C4-2B (cell line): ENCODE measurements at regions not wholly inside any gene's neighbourhood (a gene's known extent, or its start where the extent isn't known, plus 50 kb on each side); places are given as distances from the start of the nearest gene placed in this dataset.

Experiments used
- ZFX ChIP-seq: fragments of 450-650 bp; IDR thresholded peaks from 2 replicates; pipeline ENCODE4 v1.6.1; 2017
- TF ChIP-seq, protein P1 (sequence below): fragments of 450-650 bp; conservative IDR thresholded peaks from 2 replicates; pipeline ENCODE4 v1.5.1; 2017; ENCODE audit warnings: mild to moderate bottlenecking

DNA sequence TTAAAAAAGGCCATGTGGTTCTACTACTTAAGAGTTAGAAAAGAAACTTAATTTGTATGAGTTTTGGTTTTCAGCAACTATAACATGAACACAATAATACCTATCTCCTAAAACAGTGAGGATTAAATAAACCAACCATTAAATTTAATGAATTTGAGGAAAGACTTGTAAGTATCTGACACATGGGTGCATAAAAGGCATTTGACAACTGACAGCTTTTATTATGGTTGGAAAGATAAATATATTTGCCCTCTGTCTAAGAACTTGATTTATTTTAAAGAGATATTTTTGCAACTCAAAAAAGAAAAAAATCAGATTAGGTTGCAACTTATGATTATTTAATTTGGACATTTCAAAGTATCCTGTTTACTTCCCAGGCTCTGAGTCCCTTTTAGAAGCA is 217.9 kb upstream of the EEA1 start:
- TF ChIP-seq, protein P1, sequence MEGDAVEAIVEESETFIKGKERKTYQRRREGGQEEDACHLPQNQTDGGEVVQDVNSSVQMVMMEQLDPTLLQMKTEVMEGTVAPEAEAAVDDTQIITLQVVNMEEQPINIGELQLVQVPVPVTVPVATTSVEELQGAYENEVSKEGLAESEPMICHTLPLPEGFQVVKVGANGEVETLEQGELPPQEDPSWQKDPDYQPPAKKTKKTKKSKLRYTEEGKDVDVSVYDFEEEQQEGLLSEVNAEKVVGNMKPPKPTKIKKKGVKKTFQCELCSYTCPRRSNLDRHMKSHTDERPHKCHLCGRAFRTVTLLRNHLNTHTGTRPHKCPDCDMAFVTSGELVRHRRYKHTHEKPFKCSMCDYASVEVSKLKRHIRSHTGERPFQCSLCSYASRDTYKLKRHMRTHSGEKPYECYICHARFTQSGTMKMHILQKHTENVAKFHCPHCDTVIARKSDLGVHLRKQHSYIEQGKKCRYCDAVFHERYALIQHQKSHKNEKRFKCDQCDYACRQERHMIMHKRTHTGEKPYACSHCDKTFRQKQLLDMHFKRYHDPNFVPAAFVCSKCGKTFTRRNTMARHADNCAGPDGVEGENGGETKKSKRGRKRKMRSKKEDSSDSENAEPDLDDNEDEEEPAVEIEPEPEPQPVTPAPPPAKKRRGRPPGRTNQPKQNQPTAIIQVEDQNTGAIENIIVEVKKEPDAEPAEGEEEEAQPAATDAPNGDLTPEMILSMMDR: no peak
- no peak for TF ChIP-seq ZFX
